Fibroblast of skin of left quadriceps (primary cell): ENCODE measurements at regions not wholly inside any gene's neighbourhood (a gene's known extent, or its start where the extent isn't known, plus 50 kb on each side); places are given as distances from the start of the nearest gene placed in this dataset.
A peak's percentile ranks its signal among the peaks of the same experiment; 100 is the strongest.

ENCODE experiments used
- DNase-seq, 2 experiments: peaks; one replicate each; pipeline ENCODE4 v3.0.0-alpha.2; 2013; ENCODE audit warnings: low read depth in 2 of 2

DNA sequence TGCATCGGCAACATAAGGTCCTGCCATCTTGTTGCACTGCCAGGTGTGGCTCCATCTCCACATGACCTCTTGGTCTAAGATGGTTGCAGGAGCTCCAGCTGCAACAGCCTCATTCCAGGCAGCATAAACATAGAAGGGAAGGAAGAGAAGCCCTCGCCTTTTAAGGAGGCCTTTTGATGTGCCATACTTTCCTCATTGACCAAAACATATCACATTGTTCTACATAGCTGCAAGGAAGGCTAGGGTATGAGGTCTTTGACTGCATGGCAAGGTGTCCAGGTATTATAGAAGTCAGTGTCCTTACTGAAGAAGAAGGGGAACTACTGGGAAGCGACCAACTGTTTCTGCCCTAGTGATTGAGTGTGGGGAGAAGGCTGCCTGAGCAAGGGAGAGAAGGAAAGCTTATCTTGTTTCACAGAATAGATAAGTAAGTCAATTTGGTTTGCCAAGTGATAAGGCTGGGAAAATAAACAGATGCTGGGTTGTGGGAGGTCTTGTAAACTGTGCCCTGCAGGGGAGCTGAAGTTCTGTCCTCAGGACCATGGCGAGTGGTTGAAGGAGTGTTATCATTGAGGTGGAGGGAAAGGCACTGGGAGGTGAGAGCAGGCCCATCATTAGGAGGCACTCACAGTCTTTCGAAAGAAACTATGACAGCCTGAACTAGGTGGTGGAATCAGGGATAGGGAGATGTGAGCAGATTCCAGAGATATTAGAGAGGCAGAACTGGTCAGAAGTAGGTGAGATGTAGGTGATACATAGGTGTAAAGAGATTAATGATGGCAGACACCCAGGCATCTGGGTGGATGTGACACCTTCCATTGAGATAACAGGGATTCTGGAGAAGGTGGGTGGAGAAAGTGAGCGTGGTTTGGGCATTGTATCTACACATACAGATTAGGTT is 93.8 kb upstream of the IGF1R start:
- DNase-seq, result no peak

DNA sequence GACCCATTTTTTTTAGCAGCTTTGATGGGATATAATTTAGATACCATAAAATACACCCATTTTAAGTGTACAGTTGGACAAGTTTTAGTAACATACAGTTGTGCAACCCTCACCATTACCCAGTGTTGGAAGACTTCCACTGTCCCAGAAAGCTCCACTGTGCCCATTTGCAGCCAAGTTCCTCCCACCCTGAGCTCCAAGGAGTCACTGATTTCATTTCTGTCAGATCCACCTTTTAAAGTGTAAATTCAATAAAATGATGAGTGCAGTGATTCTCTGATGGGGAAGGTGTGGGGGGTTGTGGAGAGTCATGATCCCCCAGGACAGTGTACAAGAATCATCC is 93.2 kb upstream of the IGF1R start:
- DNase-seq, result no peak

DNA sequence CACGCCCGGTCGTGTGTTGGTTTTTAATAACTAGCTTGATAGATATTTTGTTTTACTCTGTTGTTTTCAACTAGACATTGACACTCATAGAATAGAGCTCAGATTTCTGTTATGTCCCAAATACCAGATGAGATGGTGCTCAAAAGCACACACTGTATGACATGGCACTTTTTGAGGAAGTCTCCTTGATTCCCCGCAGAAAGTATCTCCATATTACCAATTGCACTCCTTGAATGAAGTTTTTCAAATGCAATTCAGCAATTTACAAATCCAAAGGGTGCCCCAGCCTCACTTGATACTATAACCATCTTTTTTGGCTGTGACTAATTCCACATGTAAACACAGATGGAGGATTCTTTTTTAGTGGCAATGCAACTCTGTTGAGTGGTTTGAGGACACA is 92.0 kb upstream of the IGF1R start:
- no peak for DNase-seq

DNA sequence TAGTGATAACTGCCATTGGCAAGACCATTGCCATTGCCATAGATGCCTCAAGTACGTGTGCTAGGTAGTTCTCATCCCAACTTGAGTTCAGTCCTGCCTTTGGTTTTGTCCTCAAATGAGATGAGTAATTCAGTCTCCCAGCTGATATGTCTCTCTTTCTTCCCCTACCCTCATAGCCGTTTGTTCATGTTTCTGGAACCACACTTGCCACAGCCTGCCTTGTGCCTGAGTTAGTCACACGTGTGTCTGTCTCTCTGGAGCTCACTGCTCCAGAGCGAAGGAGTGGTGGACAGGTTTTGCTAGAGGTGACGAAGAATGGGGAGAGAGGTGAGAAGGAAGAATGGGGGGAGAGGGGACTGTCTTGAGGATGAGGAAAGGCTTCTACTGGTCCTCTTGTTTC is 88.0 kb upstream of the IGF1R start:
- no peak for DNase-seq

DNA sequence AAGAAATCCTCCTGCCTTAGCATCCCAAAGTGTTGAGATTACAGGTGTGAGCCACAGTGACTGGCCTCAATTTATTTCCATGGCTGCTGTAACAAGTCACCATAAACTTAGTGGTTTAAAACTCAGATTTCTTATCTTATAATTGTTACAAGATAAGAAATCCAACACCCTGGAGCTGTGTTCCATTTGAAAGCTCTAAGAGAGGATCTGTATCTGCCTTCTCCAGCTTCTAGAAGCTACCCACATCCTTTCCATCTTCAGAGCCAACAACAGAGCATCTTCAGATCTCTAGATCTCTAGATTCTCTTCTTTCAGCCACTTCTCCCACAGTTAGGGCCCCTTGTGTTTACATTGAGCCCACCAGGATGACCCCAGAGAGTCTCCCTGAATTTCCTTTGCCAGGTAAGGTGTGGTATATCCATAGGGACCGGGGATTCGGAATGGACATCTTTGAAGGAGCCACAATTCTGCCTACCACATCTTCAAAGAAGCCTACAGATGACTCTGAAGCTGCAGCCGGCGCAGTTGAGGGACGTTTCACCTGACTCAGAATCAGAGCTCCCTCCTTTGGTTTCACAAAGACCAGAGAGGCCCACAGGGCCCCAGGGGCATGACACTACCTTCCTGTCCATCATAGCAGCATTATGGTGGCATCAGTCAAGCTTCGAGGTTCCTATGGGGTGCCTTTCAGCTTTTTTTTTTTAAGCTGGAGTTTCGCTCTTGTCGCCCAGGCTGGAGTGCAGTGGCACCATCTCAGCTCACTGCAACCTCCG is 87.0 kb upstream of the IGF1R start:
- DNase-seq, result no peak

DNA sequence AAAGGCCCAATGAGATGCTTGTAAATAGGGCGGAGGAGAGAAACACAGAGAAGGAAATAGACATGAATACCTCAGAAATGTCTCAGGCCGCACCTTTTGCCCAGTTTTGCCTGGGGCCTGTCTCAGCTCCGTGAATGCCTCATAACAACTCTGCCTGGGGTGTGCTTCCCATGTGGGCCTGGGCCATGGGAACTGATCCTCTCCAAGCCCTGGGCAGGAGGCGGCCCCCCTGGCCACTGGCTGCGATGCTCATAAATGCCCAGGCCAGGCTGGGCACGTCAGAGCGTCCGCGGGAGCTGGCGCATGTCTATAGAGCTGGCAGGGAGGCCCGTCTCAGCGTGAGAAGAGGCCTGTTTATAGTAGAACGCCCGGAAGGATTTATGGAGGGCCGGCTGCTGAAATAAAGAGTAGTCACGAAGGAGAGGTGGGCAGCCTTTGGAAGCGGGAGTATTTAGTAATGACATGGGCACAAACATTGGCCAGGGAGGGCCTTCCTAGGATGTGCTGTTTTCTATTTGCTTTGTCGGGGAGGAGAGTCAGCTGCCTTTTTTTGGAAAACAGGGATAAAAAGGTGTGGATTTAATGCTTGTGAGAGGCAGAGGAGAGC is 85.9 kb upstream of the IGF1R start:
- DNase-seq, result no peak

DNA sequence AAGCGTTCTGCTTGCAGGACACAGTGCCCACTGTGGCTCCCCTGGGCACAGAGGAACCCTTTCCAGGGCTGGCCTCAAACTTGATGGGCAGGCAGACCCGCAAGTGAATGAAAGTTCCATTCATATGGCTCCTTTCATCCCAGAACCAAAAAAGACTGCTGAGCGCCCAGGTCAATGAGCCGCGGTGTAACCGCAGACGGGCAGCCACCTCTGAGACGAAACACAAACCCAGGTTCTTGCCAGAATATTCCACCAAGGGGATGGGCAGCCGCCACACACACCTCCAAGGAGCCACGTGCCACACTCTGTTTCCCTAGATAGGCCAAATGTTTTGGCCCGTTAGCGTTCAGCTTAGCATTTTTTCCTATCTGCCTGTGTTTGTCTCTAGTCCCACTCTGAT is 82.8 kb upstream of the IGF1R start:
- DNase-seq, result no peak

DNA sequence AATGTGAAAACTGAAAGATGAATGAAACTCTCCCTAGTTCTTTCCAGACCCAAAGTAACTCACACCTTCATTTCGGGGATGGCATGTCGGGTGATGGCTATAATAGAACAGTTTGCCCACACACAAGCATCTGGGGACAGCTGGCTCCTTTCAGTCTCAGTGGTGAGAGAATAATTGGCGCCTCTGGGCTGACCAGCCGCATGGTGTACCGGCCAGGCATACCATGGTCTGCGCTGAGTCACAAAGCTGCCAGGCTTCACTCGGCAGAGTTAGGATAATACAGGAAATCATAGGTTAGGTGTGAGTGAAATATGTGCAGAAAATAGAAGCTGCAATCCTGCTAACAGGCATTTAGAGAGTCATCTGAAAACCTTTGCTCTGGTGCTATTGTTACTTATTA is 80.4 kb upstream of the IGF1R start:
- no peak for DNase-seq

DNA sequence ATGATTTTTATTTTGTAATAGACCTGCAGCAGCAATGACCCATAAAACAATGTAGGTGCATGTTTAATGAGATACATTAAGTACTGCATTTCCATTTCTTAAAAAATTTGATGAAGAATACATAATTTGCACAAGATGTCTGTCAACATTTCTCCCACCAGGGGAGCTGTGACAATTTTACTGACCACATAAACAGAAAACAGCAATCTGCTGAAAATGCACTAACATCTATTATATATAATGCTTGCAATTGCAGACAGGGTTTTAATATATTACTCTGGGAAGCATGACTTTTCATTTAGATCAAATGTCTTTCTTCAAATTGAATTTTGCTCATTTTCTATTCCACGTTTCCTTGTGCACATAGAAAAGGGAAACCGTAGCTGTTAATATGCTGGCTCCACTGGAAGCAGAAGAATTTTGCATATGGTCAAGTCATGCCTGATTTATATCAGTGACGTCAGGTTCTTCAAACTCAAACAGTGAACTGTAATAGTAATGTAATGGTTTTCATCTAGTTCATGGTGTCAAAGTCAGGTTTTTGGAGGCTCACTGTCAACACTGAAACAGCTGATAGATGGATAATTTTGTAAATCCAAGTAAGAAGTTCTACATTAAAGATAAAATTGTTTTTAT is 79.8 kb upstream of the IGF1R start:
- no peak for DNase-seq

DNA sequence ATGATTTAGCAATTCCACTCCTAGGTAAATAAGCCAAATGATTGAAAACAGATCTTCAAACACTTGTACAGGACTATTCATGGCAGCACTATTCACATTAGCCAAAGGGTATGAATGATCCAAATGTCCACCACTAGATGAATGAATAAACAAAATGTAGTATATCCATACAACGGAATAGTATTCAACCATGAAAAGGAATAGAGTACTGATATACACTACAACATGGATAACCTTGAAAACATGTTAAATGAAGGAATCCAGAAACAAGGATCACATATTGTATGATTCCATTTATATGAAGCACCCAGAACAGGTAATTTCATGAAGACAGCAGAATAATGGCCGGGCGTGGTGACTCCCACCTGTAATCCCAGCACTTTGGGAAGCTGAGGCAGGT is 78.2 kb upstream of the IGF1R start:
- no peak for DNase-seq

DNA sequence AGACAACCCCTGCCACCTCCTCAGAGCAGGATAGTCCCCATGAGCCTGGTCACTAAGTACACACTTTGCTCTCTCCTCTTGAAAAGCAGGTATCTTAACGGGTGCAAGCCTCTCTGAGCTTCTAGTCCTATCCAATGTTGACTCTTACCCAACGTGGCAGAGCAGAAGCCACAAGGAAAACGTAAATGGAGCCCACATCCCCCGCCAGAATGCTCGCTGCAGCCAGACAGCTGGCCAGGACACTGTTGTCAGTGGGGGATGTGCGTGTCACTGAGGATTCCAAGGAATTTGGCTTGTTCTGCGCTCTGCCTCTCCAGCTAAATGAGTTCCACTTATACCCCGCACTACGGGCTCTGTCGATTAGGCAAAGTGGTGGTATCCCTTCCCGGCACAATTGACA is 67.8 kb upstream of the IGF1R start:
- peak in 1 of 2 experiments; percentile 0 for DNase-seq

DNA sequence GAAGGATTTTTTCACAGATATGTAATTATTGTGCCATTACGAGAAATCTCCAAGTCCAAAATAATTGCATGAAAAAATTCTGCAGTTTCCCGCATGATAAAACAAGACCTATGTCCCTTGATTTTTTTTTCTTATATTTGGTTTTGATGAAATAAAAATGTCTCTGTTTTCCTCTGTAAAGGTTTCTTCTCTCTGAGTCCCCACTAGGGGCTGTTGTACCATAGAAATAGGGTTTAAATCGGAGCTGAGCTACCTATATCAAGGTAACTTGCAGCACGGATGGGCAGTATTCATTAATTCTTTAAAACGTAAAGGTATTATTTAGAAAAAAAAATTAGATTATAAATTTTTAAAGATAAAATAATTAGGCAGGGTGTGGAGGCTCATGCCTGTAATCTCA is 66.6 kb upstream of the IGF1R start:
- no peak for DNase-seq

DNA sequence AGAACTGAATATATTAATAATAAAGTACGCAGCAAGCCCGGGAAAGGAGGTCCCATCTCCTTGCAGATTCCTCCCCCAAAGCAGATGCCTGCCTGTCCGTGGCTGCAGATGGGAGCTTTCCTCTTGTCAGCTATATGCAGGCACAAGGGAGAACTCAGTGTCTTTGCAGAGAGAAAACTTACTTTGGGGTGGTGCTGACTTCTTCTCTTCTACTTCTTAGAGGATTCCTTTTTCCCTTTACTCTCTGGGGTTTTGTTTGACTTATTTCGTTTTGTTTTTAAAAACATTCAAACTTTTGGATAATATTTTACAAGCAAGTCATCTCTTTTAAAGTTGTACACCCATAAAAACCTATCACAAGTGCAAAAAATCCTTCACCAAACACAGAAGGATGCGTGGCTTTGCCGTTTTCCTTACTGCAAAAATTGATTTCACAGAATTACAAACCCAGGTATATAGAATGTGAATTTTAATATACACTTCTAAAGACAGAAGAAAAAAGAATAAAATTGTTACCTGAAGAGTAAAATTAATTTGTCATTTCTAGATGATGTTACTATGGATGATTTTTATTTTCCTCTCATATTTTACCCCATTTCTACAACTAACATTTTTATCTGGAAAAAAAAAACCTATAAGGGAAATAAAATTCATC is 65.3 kb upstream of the IGF1R start:
- DNase-seq, result no peak

DNA sequence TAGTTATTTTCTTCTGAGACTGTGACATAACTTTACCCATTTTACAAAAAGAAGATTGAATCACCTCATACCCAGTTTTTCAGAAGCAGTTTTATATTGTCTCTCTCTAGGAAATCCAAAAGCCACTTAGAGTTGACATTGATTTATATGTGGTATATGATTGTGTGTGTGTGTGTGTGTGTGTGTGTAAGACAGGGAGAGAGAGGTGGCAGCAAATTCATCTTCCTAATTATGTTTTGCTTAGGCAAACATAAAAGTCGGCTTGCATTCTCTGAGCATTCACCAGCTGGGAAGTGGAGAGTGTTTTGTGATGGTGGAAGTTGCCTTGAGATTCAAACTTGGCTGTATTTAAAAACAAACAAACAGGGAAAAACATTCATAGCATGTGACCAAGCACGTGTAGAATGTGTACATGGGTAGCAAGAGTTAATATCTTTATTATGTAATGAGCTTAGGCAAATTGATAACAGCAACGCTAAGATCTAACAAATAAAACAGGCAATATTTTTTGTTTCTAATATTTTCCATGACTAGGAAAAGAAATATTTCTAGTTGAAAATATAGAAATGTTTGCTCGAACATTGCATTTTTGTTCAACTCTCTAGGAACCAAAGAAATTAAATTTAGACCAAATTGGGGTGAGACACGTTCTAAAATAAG is 64.4 kb upstream of the IGF1R start:
- DNase-seq, result no peak

DNA sequence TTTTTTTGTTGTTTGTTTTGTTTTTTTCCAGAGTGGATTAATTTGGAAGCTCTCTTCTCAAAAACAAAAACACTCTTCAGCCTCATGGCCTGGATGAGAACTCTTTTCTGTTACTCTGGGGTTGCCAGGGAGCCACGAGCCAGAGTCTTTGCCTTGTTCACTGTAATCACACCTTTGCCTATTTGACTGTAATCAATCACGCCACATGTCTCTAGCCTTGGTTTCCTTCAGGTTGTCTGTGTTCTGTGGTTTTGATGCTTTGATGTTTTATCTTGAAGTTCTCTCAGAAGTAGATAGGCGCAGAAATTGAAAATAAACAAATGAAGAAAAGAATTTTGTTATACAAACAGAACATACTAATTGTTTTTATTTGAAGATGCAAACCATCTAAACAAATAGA is 62.3 kb upstream of the IGF1R start:
- no peak for DNase-seq

DNA sequence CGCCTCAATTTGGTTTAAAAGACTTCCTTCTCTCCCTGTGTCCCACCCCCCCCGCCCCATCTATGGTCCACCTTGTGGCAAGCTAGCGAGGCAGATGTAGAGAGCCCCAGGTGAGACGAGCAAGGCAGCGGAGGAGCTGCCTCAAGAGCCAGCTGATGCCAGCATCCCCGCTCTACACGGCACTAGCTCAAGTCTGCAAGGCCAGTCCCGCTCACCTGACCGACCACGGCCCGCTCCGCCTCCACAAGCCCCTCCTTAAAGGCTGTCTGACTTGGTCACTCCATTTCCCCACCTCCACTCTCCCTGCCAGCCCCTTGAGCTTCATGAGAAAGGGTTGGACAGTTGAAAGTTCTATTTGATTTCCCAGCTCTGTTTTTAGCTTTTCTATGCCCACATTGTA is 56.2 kb upstream of the IGF1R start:
- DNase-seq, result no peak

DNA sequence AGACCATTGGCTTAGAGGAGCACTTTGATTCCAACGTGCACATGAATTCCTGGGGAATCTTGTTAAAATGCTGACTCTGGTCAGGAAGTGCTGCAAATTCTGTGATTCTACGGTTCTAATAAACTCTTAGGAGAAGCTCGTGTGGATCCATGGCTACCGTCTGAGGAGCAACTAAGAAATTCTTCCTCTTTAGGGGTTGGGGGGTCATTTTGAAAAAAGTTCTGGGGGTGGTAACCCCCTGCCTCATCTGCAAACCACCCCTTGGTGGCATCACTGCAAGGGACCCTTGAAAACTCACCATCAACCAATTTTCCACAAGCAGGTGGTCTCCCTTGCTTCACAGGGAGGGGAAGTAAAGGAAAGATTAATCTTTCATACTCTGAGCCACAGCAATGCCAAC is 52.2 kb upstream of the IGF1R start:
- no peak for DNase-seq

DNA sequence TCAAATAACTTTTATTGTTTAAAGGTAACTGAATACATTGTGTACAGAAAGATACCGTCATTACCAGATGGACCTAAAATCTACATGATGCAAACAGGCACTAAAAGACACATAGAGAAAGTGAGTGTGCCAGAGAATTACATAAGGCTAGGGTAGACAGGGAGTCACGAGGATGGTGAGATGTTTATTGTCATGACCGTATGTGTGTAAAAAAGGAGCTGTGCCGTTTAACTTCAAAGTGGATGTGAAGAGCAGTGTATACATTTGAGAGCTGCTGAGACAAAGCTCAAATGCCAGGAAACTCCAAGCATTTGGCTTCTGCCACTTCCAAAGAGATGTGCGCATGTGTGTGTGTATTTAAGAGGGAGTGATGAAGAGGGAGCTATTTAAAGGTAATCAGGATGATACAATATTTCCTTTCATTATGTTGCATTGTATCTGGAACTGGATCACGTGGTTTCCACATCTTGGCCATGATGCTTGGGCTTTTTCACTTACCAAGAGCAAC is 51.4 kb upstream of the IGF1R start:
- no peak for DNase-seq

DNA sequence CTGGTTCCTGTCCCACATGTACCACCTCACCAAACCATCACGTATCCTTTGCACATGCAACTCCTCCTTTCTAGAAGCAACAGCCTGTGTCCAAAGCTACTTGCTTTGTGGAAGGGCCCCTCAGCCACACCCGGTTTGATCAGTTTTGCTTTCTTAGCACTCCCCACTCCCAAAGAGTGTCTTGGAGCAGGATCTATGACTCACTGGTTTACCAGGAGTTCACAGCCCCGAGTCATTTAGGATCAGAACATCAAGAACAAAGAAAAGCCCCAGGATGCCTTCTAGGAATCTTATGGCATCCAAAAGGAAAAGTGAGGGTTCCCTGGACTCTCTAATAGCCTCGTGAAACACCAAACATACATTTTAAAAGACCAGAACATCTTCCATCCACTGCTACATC is 50.7 kb upstream of the IGF1R start:
- no peak for DNase-seq
